ENCODE measurements at regions not wholly inside any gene's neighbourhood (a gene's known extent, or its start where the extent isn't known, plus 50 kb on each side); places are given as distances from the start of the nearest gene placed in this dataset.

DNA sequence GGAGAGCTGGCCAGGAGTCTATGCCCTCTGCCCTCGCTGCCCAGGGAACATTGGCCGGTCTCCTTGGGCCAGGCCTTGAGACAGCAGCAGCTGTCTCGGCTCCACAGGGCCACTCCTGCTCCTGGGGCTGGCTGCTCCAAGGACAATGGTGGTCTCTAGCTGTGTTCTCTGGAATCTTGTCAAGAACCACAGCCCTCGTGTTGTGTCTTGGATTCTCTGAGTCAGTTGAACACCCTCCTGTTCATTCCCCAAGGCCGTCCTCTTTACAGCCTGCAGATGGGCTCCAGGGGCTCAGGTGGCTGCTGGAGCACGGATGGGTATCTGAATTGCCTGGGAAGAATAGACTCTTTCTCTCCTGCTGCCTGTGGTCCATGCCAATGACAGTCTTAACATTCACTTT, 511.1 kb downstream of the GLRX3 start:
- H3K27me3 ChIP-seq (ENCODE audit: control insufficient read depth, insufficient read depth, low read length) = no peaks in the 10 kb centered on the region
- TF ChIP-seq, protein P1, sequence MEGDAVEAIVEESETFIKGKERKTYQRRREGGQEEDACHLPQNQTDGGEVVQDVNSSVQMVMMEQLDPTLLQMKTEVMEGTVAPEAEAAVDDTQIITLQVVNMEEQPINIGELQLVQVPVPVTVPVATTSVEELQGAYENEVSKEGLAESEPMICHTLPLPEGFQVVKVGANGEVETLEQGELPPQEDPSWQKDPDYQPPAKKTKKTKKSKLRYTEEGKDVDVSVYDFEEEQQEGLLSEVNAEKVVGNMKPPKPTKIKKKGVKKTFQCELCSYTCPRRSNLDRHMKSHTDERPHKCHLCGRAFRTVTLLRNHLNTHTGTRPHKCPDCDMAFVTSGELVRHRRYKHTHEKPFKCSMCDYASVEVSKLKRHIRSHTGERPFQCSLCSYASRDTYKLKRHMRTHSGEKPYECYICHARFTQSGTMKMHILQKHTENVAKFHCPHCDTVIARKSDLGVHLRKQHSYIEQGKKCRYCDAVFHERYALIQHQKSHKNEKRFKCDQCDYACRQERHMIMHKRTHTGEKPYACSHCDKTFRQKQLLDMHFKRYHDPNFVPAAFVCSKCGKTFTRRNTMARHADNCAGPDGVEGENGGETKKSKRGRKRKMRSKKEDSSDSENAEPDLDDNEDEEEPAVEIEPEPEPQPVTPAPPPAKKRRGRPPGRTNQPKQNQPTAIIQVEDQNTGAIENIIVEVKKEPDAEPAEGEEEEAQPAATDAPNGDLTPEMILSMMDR (IDR thresholded peaks at IDR 0.05; ENCODE audit: insufficient read depth, low read length, severe bottlenecking) = no peak
- DNase-seq (ENCODE audit: low read depth) (no peak), FAIRE-seq (no peak)
- H3K4me3 ChIP-seq (ENCODE audit: low read depth, low read length) = no peak overlapping the region
- no peaks in the 10 kb centered on the region for H3K36me3 ChIP-seq (ENCODE audit: control insufficient read depth, insufficient read depth, low read length)

DNA sequence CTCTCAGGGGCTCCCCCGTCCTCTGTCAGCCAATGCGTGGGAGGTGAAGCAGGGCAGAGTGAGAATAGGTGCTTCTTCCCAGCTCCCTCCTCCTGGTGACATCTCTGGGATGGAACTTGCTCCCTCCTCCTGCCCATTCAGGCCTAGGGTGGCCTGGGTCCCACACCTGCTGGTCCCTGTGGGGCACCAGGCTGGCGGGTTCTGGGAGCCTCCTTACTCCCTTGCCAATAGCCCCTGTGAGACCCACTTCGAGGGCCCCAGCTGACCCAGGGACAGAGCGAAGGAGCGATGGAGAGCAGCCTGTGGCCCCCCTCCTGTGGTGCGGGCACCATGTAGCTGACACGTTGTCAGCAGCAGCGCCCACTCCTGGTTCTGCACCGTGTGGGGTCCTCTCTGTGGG, 512.6 kb downstream of the GLRX3 start:
- H3K27me3 ChIP-seq (ENCODE audit: control insufficient read depth, insufficient read depth, low read length) = no peaks in the 10 kb centered on the region
- TF ChIP-seq, protein P1 (IDR thresholded peaks at IDR 0.05; ENCODE audit: insufficient read depth, low read length, severe bottlenecking) = no peak
- no peak overlapping the region for H3K4me3 ChIP-seq (ENCODE audit: low read depth, low read length)
- DNase-seq (ENCODE audit: low read depth) (no peak), FAIRE-seq (no peak)
- no peaks in the 10 kb centered on the region for H3K36me3 ChIP-seq (ENCODE audit: control insufficient read depth, insufficient read depth, low read length)

DNA sequence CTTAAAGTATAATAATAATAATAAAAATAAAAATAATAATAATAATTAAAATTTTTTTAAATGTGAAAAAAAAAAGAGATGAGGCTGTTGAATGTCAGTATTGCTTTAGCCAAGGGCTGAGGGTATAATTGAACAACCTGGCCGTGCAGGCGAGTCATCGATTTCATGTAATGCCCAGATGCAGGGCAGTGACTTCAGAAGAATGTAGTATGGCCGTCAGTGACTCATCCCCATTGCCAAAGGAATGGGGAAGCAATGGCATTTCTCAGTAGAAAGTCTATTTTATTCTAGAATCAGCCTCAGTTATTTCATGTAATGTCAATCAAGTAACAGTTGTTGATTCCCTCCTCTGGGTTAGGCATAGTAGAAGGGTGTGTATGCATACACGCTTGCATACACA, 516.4 kb downstream of the GLRX3 start:
- Histone ChIP-seq H3K36me3 (ENCODE audit: control insufficient read depth, insufficient read depth, low read length) (no peaks in the 10 kb centered on the region), H3K27me3 (ENCODE audit: control insufficient read depth, insufficient read depth, low read length) (no peaks in the 10 kb centered on the region), H3K4me3 (ENCODE audit: low read depth, low read length) (no peak overlapping the region)
- FAIRE-seq = no peak
- TF ChIP-seq, protein P1 (IDR thresholded peaks at IDR 0.05; ENCODE audit: insufficient read depth, low read length, severe bottlenecking) = no peak
- DNase-seq (ENCODE audit: low read depth) = peak; percentile 1

DNA sequence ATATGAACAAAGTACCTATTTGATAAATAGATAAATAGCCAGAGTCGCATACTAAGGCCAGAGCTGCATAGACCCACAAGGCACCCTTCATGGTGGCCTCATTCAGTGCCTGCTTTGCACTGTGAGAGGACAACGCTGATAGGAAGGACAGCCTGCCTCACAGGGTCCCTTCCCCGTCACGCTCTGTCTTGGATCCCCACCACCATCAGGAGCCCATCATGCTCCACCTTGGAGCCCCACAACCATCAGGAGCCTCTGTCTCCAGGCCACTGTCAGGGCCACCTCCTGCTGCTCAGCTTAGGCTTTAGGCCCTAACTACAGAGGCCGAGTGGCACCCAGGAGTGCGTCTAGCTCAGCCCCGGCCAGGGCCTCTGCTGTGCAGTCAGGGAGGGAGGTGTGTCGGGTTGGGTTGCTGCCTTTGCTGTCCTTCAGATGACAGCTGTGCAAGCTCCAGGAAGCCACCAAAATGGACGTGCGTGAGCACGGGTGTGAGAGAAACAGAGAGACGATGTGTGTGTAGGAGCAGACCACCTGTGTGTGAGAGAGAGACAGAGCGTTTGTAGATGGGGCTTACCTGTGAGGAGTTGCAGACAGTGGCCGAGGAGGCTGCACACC, 516.9 kb downstream of the GLRX3 start:
- DNase-seq (ENCODE audit: low read depth) (no peak), FAIRE-seq (no peak)
- Histone ChIP-seq H3K27me3 (ENCODE audit: control insufficient read depth, insufficient read depth, low read length) (no peaks in the 10 kb centered on the region), H3K4me3 (ENCODE audit: low read depth, low read length) (no peak overlapping the region), H3K36me3 (ENCODE audit: control insufficient read depth, insufficient read depth, low read length) (no peaks in the 10 kb centered on the region)
- TF ChIP-seq, protein P1 (IDR thresholded peaks at IDR 0.05; ENCODE audit: insufficient read depth, low read length, severe bottlenecking) = no peak

DNA sequence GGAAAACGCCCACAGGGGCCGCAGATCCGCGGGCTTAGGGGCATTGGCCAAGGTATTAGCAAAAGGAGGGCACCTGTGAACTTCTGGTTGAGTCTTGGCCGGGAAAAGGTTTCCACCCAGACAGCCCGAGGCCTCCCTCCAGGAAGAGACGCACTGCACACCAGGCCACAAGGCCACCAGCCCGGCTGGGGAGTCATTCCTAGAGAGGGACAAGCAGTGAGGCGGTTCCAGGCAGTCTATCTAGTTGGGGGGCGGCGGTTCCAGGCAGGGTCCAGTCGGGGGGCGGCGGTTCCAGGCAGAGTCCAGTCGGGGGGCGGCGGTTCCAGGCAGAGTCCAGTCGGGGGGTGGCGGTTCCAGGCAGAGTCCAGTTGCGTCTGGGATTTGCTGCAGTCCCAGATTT, 518.5 kb downstream of the GLRX3 start:
- FAIRE-seq = no peak
- no peaks in the 10 kb centered on the region for H3K36me3 ChIP-seq (ENCODE audit: control insufficient read depth, insufficient read depth, low read length)
- TF ChIP-seq, protein P1 (IDR thresholded peaks at IDR 0.05; ENCODE audit: insufficient read depth, low read length, severe bottlenecking) = no peak
- H3K27me3 ChIP-seq (ENCODE audit: control insufficient read depth, insufficient read depth, low read length) = no peaks in the 10 kb centered on the region
- DNase-seq (ENCODE audit: low read depth) = no peak
- H3K4me3 ChIP-seq (ENCODE audit: low read depth, low read length) = no peak overlapping the region

Data from bronchial epithelial cell (primary cell).